H1 (cell line): ENCODE measurements at regions not wholly inside any gene's neighbourhood (a gene's known extent, or its start where the extent isn't known, plus 50 kb on each side); places are given as distances from the start of the nearest gene placed in this dataset.

ENCODE experiments used
- CTCF ChIA-PET: fragments of 300-600 bp; sonication (Branson Sonifier 250); formaldehyde crosslinking; loops from one replicate; lab custom pipeline; 2021; ENCODE audit not compliant: partially characterized antibody; lab: Charles Lee
- POLR2A ChIA-PET: fragments of 300-600 bp; sonication (Branson Sonifier 250); formaldehyde crosslinking; loops from one replicate; lab custom pipeline; 2021; ENCODE audit warnings: inconsistent platforms; ENCODE audit not compliant: partially characterized antibody; lab: Charles Lee
- DNase-seq, 2 experiments: peaks; one replicate each; pipeline versions ENCODE4 v3.0.0 to v3.0.0-alpha.2; 2010 to 2022; ENCODE audit warnings: low spot score in 2 of 2, low read depth in 1 of 2, mixed read lengths in 1 of 2
- FAIRE-seq: peaks from 2 replicates; lab custom pipeline; 2011; peaks lifted over from hg19 to GRCh38; lab: Jason Lieb, UNC
- H2AFZ ChIP-seq: 2 replicates; pipeline ENCODE4 v1.8.1; 2012; ENCODE audit warnings: low read length, inconsistent platforms
- H2AK5ac ChIP-seq: 2 replicates; pipeline ENCODE4 v1.6.1; 2013; ENCODE audit warnings: low read depth, low read length
- H2BK120ac ChIP-seq: replicated peaks from 2 replicates; pipeline ENCODE3; 2013; ENCODE audit warnings: low read depth, low read length, inconsistent platforms
- H2BK12ac ChIP-seq: 2 replicates; pipeline ENCODE4 v1.6.1; 2013; ENCODE audit warnings: low read depth, low read length
- H2BK15ac ChIP-seq: 2 replicates; pipeline ENCODE4 v1.6.1; 2013; ENCODE audit warnings: low read length
- H2BK20ac ChIP-seq: 2 replicates; pipeline ENCODE4 v1.6.1; 2013; ENCODE audit warnings: low read length
- H2BK5ac ChIP-seq: 2 replicates; pipeline ENCODE4 v1.6.1; 2013; ENCODE audit warnings: low read depth, low read length
- H3K14ac ChIP-seq: 2 replicates; pipeline ENCODE4 v1.6.1; 2013; ENCODE audit warnings: inconsistent platforms; ENCODE audit not compliant: insufficient read length
- H3K18ac ChIP-seq: 2 replicates; pipeline ENCODE4 v1.6.1; 2013; ENCODE audit warnings: low read length; ENCODE audit errors: extremely low read depth
- H3K23ac ChIP-seq: 2 replicates; pipeline ENCODE4 v1.6.1; 2013; ENCODE audit warnings: inconsistent platforms; ENCODE audit not compliant: insufficient read length
- H3K23me2 ChIP-seq: 2 replicates; pipeline ENCODE4 v1.6.1; 2013; ENCODE audit warnings: low read depth, low read length
- H3K27ac ChIP-seq: 2 replicates; pipeline ENCODE4 v1.6.1; 2011; ENCODE audit warnings: low read depth, low read length, inconsistent platforms
- H3K27me3 ChIP-seq, 4 experiments: replicated peaks in 1 of 4; 1 replicate in 1 of 4; 2 replicates in 3 of 4; pipeline versions ENCODE4 v1.6.1 to v1.8.1; 2011 to 2013; ENCODE audit warnings: low read length in 3 of 4, mild to moderate bottlenecking in 3 of 4, inconsistent platforms in 2 of 4, mixed read lengths in 2 of 4, moderate library complexity in 1 of 4; ENCODE audit not compliant: control insufficient read depth in 3 of 4, insufficient read depth in 3 of 4; ENCODE audit errors: extremely low read depth in 1 of 4
- H3K36me3 ChIP-seq, 4 experiments: 2 replicates each; pipeline versions ENCODE4 v1.6.1 to v1.8.1; 2011 to 2013; ENCODE audit warnings: mild to moderate bottlenecking in 4 of 4, low read length in 3 of 4, moderate library complexity in 2 of 4, control low read depth in 1 of 4, inconsistent platforms in 1 of 4; ENCODE audit not compliant: insufficient read depth in 4 of 4, control insufficient read depth in 2 of 4
- H3K4ac ChIP-seq: replicated peaks from 2 replicates; pipeline ENCODE3; 2013; ENCODE audit warnings: low read length, low read depth, mixed read lengths, inconsistent platforms; ENCODE audit not compliant: insufficient read length
- H3K4me1 ChIP-seq, 4 experiments: replicated peaks in 1 of 4; 1 replicate in 1 of 4; 2 replicates in 3 of 4; pipeline versions ENCODE4 v1.6.1 to v1.8.1; 2011 to 2013; ENCODE audit warnings: low read length in 3 of 4, inconsistent platforms in 2 of 4, mixed read lengths in 1 of 4; ENCODE audit not compliant: insufficient read depth in 4 of 4, control insufficient read depth in 3 of 4
- H3K4me2 ChIP-seq, 2 experiments: 2 replicates each; pipeline versions ENCODE4 v1.6.1 to v1.8.1; 2011 to 2013; ENCODE audit warnings: low read depth in 2 of 2, low read length in 2 of 2, control low read depth in 1 of 2, inconsistent platforms in 1 of 2, mild to moderate bottlenecking in 1 of 2; ENCODE audit not compliant: insufficient read depth in 1 of 2
- H3K4me3 ChIP-seq, 4 experiments: fragments of 200-600, 300-600 bp in 1 of 4; sonication (generic), shearing (Covaris generic), sonication (Bioruptor Twin) in 1 of 4; 2 replicates each; pipeline versions ENCODE4 v1.5.1 to v1.8.1; 2011 to 2016; ENCODE audit warnings: low read length in 4 of 4, low read depth in 3 of 4, control low read depth in 2 of 4, inconsistent platforms in 2 of 4, mild to moderate bottlenecking in 2 of 4, mixed read lengths in 1 of 4, moderate library complexity in 1 of 4; ENCODE audit not compliant: insufficient read depth in 2 of 4; ENCODE audit errors: extremely low read depth in 1 of 4
- H3K56ac ChIP-seq: replicated peaks from 2 replicates; pipeline ENCODE3; 2013; ENCODE audit warnings: low read depth, mild to moderate bottlenecking, mixed read lengths, low read length, inconsistent platforms; ENCODE audit not compliant: insufficient read length
- H3K79me1 ChIP-seq: 2 replicates; pipeline ENCODE4 v1.6.1; 2013; ENCODE audit warnings: low read depth, low read length, control low read depth
- H3K79me2 ChIP-seq, 2 experiments: 2 replicates each; pipeline versions ENCODE4 v1.6.1 to v1.8.1; 2012 to 2013; ENCODE audit warnings: low read length in 2 of 2, mild to moderate bottlenecking in 2 of 2, inconsistent platforms in 1 of 2; ENCODE audit not compliant: insufficient read depth in 2 of 2, control insufficient read depth in 1 of 2
- H3K9ac ChIP-seq, 4 experiments: replicated peaks in 1 of 4; 1 replicate in 1 of 4; 2 replicates in 3 of 4; pipeline versions ENCODE4 v1.6.1 to v1.8.1; 2011 to 2013; ENCODE audit warnings: low read depth in 3 of 4, low read length in 3 of 4, control low read depth in 2 of 4, mild to moderate bottlenecking in 2 of 4, moderate library complexity in 2 of 4, inconsistent platforms in 1 of 4; ENCODE audit errors: extremely low read depth in 1 of 4
- H3K9me3 ChIP-seq, 2 experiments: 2 replicates each; pipeline versions ENCODE4 v1.6.1 to v1.8.1; 2012 to 2013; ENCODE audit warnings: mild to moderate bottlenecking in 2 of 2, moderate library complexity in 2 of 2, control low read depth in 1 of 2, inconsistent platforms in 1 of 2, low read depth in 1 of 2, low read length in 1 of 2, mixed read lengths in 1 of 2; ENCODE audit not compliant: insufficient read depth in 2 of 2
- H4K20me1 ChIP-seq, 2 experiments: replicated peaks in 1 of 2; 2 replicates each; pipeline versions ENCODE3 to v1.8.1; 2011 to 2013; ENCODE audit warnings: inconsistent platforms in 2 of 2, low read length in 2 of 2, mild to moderate bottlenecking in 1 of 2; ENCODE audit not compliant: insufficient read depth in 2 of 2, control insufficient read depth in 1 of 2
- H4K5ac ChIP-seq: 2 replicates; pipeline ENCODE4 v1.6.1; 2013; ENCODE audit warnings: low read length, low read depth, mixed read lengths, inconsistent platforms; ENCODE audit not compliant: insufficient read length
- H4K8ac ChIP-seq: 2 replicates; pipeline ENCODE4 v1.8.0; 2013; ENCODE audit warnings: mild to moderate bottlenecking, moderate library complexity, low read length, inconsistent platforms; ENCODE audit not compliant: insufficient read depth; ENCODE audit errors: extremely low read depth
- H4K91ac ChIP-seq: replicated peaks from 2 replicates; pipeline ENCODE3; 2013; ENCODE audit warnings: low read length, mixed read lengths, inconsistent platforms; ENCODE audit not compliant: insufficient read length
- CTBP2 ChIP-seq: IDR thresholded peaks from 2 replicates; pipeline ENCODE4 v1.7.0; 2011; ENCODE audit warnings: borderline replicate concordance, mild to moderate bottlenecking, moderate library complexity, mixed read lengths, low read length; ENCODE audit not compliant: insufficient read depth, insufficient read length
- EGR1 ChIP-seq: IDR thresholded peaks from 2 replicates; pipeline ENCODE4 v1.6.1; 2011; ENCODE audit warnings: low read depth, low read length, borderline replicate concordance
- KDM5A ChIP-seq: fragments of 200-600 bp; IDR thresholded peaks from 2 replicates; pipeline ENCODE4 v1.7.1; 2012; ENCODE audit warnings: mild to moderate bottlenecking, low read length, inconsistent platforms, mixed read lengths
- POU5F1 ChIP-seq: IDR thresholded peaks from 2 replicates; pipeline ENCODE4 v1.6.1; 2011; ENCODE audit warnings: low read depth, mild to moderate bottlenecking, low read length, moderate library complexity
- RAD21 ChIP-seq, 2 experiments: IDR thresholded peaks in 1 of 2; conservative IDR thresholded peaks in 1 of 2; 2 replicates each; pipeline ENCODE4 v1.6.1; 2011; ENCODE audit warnings: low read depth in 2 of 2, low read length in 2 of 2, improper control_type of control experiment in 1 of 2, inconsistent platforms in 1 of 2, mild to moderate bottlenecking in 1 of 2, moderate library complexity in 1 of 2
- RFX5 ChIP-seq: IDR thresholded peaks from 2 replicates; pipeline ENCODE4 v1.6.1; 2011; ENCODE audit warnings: low read depth, low read length, improper control_type of control experiment, borderline replicate concordance
- SP1 ChIP-seq: IDR thresholded peaks from 2 replicates; pipeline ENCODE4 v1.6.1; 2011; ENCODE audit warnings: low read depth, low read length
- SRF ChIP-seq: IDR thresholded peaks from 2 replicates; pipeline ENCODE4 v1.6.1; 2011; ENCODE audit warnings: mild to moderate bottlenecking, low read depth, low read length, moderate library complexity
- ZNF274 ChIP-seq: IDR thresholded peaks from 2 replicates; pipeline ENCODE4 v1.7.0; 2012; ENCODE audit warnings: low read length, borderline replicate concordance; ENCODE audit errors: extremely low read depth
- WGBS, 2 experiments: shearing (Covaris generic) in 1 of 2; methylation state at CpG; one replicate each; pipeline versions ENCODE4 v1.1.6 to v1.1.7; 2013 to 2015; ENCODE audit warnings: low lambda C conversion rate in 2 of 2, mixed read lengths in 2 of 2, inconsistent platforms in 1 of 2, low coverage in 1 of 2, missing lambda C conversion rate in 1 of 2; ENCODE audit not compliant: insufficient replicate concordance in 2 of 2, insufficient coverage in 1 of 2, insufficient read length in 1 of 2; ENCODE audit errors: extremely low coverage in 1 of 2, missing lambda C conversion rate in 1 of 2; 5-methylcytosine and 5-hydroxymethylcytosine counted together
- TF ChIP-seq, protein P1 (sequence below): IDR thresholded peaks from 2 replicates; pipeline ENCODE4 v1.6.1; 2011; ENCODE audit warnings: low read depth, mild to moderate bottlenecking, low read length; ENCODE audit not compliant: insufficient read depth
- TF ChIP-seq, protein P2 (sequence below): IDR thresholded peaks from 2 replicates; pipeline ENCODE4 v1.6.1; 2012; ENCODE audit warnings: low read length, inconsistent platforms

- H3K27ac ChIP-seq, result no peak overlapping the region
- no peak overlapping the region for H3K9ac ChIP-seq
- TF ChIP-seq, protein P1, sequence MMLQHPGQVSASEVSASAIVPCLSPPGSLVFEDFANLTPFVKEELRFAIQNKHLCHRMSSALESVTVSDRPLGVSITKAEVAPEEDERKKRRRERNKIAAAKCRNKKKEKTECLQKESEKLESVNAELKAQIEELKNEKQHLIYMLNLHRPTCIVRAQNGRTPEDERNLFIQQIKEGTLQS, result no peak
- TF ChIP-seq ZNF274 (no peak), KDM5A (no peak), RAD21 (IDR thresholded peaks at IDR 0.05 in 1 of 2, conservative IDR thresholded peaks at IDR 0.05 in 1 of 2; ENCODE audit: low read depth in 2 of 2, low read length in 2 of 2) (no peak), SP1 (no peak), CTBP2 (no peak), RFX5 (no peak), SRF (no peak), POU5F1 (no peak), EGR1 (no peak)
- TF ChIP-seq, protein P2, sequence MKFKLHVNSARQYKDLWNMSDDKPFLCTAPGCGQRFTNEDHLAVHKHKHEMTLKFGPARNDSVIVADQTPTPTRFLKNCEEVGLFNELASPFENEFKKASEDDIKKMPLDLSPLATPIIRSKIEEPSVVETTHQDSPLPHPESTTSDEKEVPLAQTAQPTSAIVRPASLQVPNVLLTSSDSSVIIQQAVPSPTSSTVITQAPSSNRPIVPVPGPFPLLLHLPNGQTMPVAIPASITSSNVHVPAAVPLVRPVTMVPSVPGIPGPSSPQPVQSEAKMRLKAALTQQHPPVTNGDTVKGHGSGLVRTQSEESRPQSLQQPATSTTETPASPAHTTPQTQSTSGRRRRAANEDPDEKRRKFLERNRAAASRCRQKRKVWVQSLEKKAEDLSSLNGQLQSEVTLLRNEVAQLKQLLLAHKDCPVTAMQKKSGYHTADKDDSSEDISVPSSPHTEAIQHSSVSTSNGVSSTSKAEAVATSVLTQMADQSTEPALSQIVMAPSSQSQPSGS, result no peak
Measured at GRCh38 chr18:45241982-45242565, 373.2 kb upstream of the SLC14A2 start.

More at GRCh38 chr18:45241982-45242565, 373.2 kb upstream of the SLC14A2 start:
- no peaks in the 10 kb centered on the region for H3K27me3 ChIP-seq
- no peak overlapping the region for H3K4me3 ChIP-seq
- H4K5ac ChIP-seq, result no peak overlapping the region
- no peak overlapping the region for H3K14ac ChIP-seq
- no peak overlapping the region for H2BK5ac ChIP-seq
- peaks cover 0 to 5% (median 3%) of the 10 kb centered on the region in 4 experiments; a peak in 2 of 7 replicates for H3K4me1 ChIP-seq
- no peak overlapping the region for H2BK120ac ChIP-seq
- H3K23ac ChIP-seq, result no peak overlapping the region
- ChIA-PET CTCF (interaction anchor here (0.7 to 2.2 kb wide), 5 partner anchors 12 to 423 kb away, joined by 3 to 10 read pairs (median 5); no protein-coding TSS in a partner anchor), POLR2A (no interaction called here)
- H3K4me2 ChIP-seq, result no peak overlapping the region
- no peaks in the 10 kb centered on the region for H3K23me2 ChIP-seq
- H2BK20ac ChIP-seq, result no peak overlapping the region
- H2AFZ ChIP-seq, result no peak overlapping the region
- no peaks in the 10 kb centered on the region for H3K36me3 ChIP-seq
- WGBS, 2 experiments, result 88% methylated on average over 8 of the region's 8 CpGs; no CpG with 5 or more reads in 1 of the 2 experiments
- no peak overlapping the region for H2BK12ac ChIP-seq
- H4K91ac ChIP-seq, result no peak overlapping the region
- no peaks in the 10 kb centered on the region for H3K79me2 ChIP-seq
- H2AK5ac ChIP-seq, result no peak overlapping the region
- no peak overlapping the region for H3K18ac ChIP-seq
- H3K4ac ChIP-seq, result no peak overlapping the region
- no peak overlapping the region for H2BK15ac ChIP-seq
- no peaks in the 10 kb centered on the region for H3K9me3 ChIP-seq
- H4K20me1 ChIP-seq, result no peaks in the 10 kb centered on the region
- FAIRE-seq (no peak), DNase-seq (no peak)
- no peaks in the 10 kb centered on the region for H3K79me1 ChIP-seq
- no peak overlapping the region for H3K56ac ChIP-seq
- no peak overlapping the region for H4K8ac ChIP-seq
